ENCODE measurements at regions not wholly inside any gene's neighbourhood (a gene's known extent, or its start where the extent isn't known, plus 50 kb on each side); places are given as distances from the start of the nearest gene placed in this dataset.
"Not testable (repeated sequence)": the region's sequence is repeated elsewhere in the genome, so short reads cannot be mapped to it uniquely, and the experiment has no call there.

- TF ChIP-seq CTCF (IDR thresholded peaks at IDR 0.05; ENCODE audit: insufficient read depth, low read depth, low read length), result peak; percentile 11
- not testable (repeated sequence) for TF ChIP-seq EZH2 (IDR thresholded peaks at IDR 0.05; ENCODE audit: insufficient read depth, low read length)
Observed at GRCh38 chr2:240194341-240194762, 53.9 kb upstream of the OTOS start.

Data from astrocyte (in vitro differentiated cells and primary cell).